WTC11 (cell line): ENCODE measurements at regions not wholly inside any gene's neighbourhood (a gene's known extent, or its start where the extent isn't known, plus 50 kb on each side); places are given as distances from the start of the nearest gene placed in this dataset.

Experiments
- ATAC-seq: fragments of 200-7000 bp; cut with Tn5 transposase; 2 replicates; pipeline ENCODE4 v1.10.0; 2021; ENCODE audit warnings: mild to moderate bottlenecking, moderate library complexity
- CTCF ChIA-PET: fragments of 300-600 bp; sonication (Branson Sonifier 250); formaldehyde crosslinking; loops from one replicate; lab custom pipeline; 2021; ENCODE audit warnings: antibody characterized with exemption; lab: Charles Lee
- POLR2A ChIA-PET: fragments of 350-600 bp; sonication (Branson Sonifier 250); formaldehyde crosslinking; loops from one replicate; lab custom pipeline; 2021; ENCODE audit warnings: antibody characterized with exemption; lab: Charles Lee
- DNase-seq: peaks from one replicate; pipeline ENCODE4 v3.0.0; 2021; ENCODE audit warnings: low spot score
- H3K27ac Mint-ChIP-seq: 2 replicates; pipeline ENCODE4 v1.8.0; 2021; ENCODE audit warnings: mixed read lengths
- H3K27me3 Mint-ChIP-seq: 2 replicates; pipeline ENCODE4 v1.8.0; 2021; ENCODE audit warnings: low read depth, mild to moderate bottlenecking, moderate library complexity, mixed read lengths
- H3K36me3 Mint-ChIP-seq: 2 replicates; pipeline ENCODE4 v1.8.0; 2021; ENCODE audit warnings: mixed read lengths
- H3K4me1 Mint-ChIP-seq: 2 replicates; pipeline ENCODE4 v1.8.0; 2022; ENCODE audit warnings: mixed read lengths
- H3K4me3 Mint-ChIP-seq: 2 replicates; pipeline ENCODE4 v1.8.0; 2021; ENCODE audit warnings: mild to moderate bottlenecking, moderate library complexity, mixed read lengths
- H3K9me3 Mint-ChIP-seq: 2 replicates; pipeline ENCODE4 v1.8.0; 2021; ENCODE audit warnings: mixed read lengths
- ATF1 ChIP-seq: sonication (generic); formaldehyde crosslinking; IDR thresholded peaks from 2 replicates; pipeline ENCODE4 v1.8.1; 2023; ENCODE audit warnings: mild to moderate bottlenecking, moderate library complexity, missing genetic modification reagents
- CBFB ChIP-seq: sonication (generic); formaldehyde crosslinking; IDR thresholded peaks from 2 replicates; pipeline ENCODE4 v1.8.1; 2022; ENCODE audit warnings: mild to moderate bottlenecking, low read depth, missing genetic modification reagents
- ESRRA ChIP-seq: sonication (generic); formaldehyde crosslinking; IDR thresholded peaks from 2 replicates; pipeline ENCODE4 v1.8.1; 2022; ENCODE audit warnings: mild to moderate bottlenecking, missing genetic modification reagents, borderline replicate concordance
- FOXK1 ChIP-seq: sonication (generic); formaldehyde crosslinking; IDR thresholded peaks from 2 replicates; pipeline ENCODE4 v1.8.0; 2022; ENCODE audit warnings: mild to moderate bottlenecking, moderate library complexity, missing genetic modification reagents
- MXD4 ChIP-seq: fragments of 250-450 bp; sonication (Bioruptor Pico); IDR thresholded peaks from 2 replicates; pipeline ENCODE4 v1.8.0; 2021; ENCODE audit warnings: mild to moderate bottlenecking, moderate library complexity, borderline replicate concordance
- MYBL2 ChIP-seq: sonication (generic); formaldehyde crosslinking; IDR thresholded peaks from 2 replicates; pipeline ENCODE4 v1.8.1; 2023; ENCODE audit warnings: mild to moderate bottlenecking, moderate library complexity, missing genetic modification reagents
- NFATC4 ChIP-seq: fragments of 250-450 bp; sonication (Bioruptor Pico); IDR thresholded peaks from 2 replicates; pipeline ENCODE4 v1.9.0; 2021; ENCODE audit warnings: mild to moderate bottlenecking
- NFE2L1 ChIP-seq: sonication (generic); formaldehyde crosslinking; IDR thresholded peaks from 2 replicates; pipeline ENCODE4 v1.8.1; 2023; ENCODE audit warnings: missing genetic modification reagents
- NFYB ChIP-seq: sonication (generic); formaldehyde crosslinking; conservative IDR thresholded peaks from 2 replicates; pipeline ENCODE4 v1.8.0; 2022; ENCODE audit warnings: low read depth, missing genetic modification reagents
- NR2C2 ChIP-seq: sonication (generic); formaldehyde crosslinking; IDR thresholded peaks from 2 replicates; pipeline ENCODE4 v1.8.0; 2022; ENCODE audit warnings: mild to moderate bottlenecking, missing genetic modification reagents
- PRRX2 ChIP-seq: fragments of 250-450 bp; sonication (Bioruptor Pico); IDR thresholded peaks from 2 replicates; pipeline ENCODE4 v1.8.0; 2021; ENCODE audit warnings: mild to moderate bottlenecking
- TEAD4 ChIP-seq: sonication (generic); formaldehyde crosslinking; IDR thresholded peaks from 2 replicates; pipeline ENCODE4 v1.8.0; 2022; ENCODE audit warnings: mild to moderate bottlenecking, missing genetic modification reagents
- ZBTB21 ChIP-seq: sonication (generic); formaldehyde crosslinking; IDR thresholded peaks from 2 replicates; pipeline ENCODE4 v1.8.1; 2023; ENCODE audit warnings: mild to moderate bottlenecking, missing genetic modification reagents, borderline replicate concordance
- ZNF219 ChIP-seq: sonication (generic); formaldehyde crosslinking; IDR thresholded peaks from 2 replicates; pipeline ENCODE4 v1.8.0; 2023; ENCODE audit warnings: missing genetic modification reagents, mild to moderate bottlenecking, borderline replicate concordance
- ZNF232 ChIP-seq: sonication (generic); formaldehyde crosslinking; IDR thresholded peaks from 2 replicates; pipeline ENCODE4 v1.8.0; 2022; ENCODE audit warnings: mild to moderate bottlenecking, missing genetic modification reagents
- TF ChIP-seq, protein P1 (sequence below): sonication (generic); formaldehyde crosslinking; IDR thresholded peaks from 2 replicates; pipeline ENCODE4 v1.8.0; 2023; ENCODE audit warnings: missing genetic modification reagents
- TF ChIP-seq, protein P2 (sequence below): fragments of 250-450 bp; sonication (Bioruptor Pico); IDR thresholded peaks from 2 replicates; pipeline ENCODE4 v1.9.0; 2021; ENCODE audit warnings: moderate library complexity, mild to moderate bottlenecking, inconsistent platforms, borderline replicate concordance
- TF ChIP-seq, protein P3 (sequence below): sonication (generic); formaldehyde crosslinking; IDR thresholded peaks from 2 replicates; pipeline ENCODE4 v1.8.1; 2022; ENCODE audit warnings: low read depth, missing genetic modification reagents, borderline replicate concordance
- TF ChIP-seq, protein P4 (sequence below): sonication (generic); formaldehyde crosslinking; conservative IDR thresholded peaks from 2 replicates; pipeline ENCODE4 v1.8.1; 2023; ENCODE audit warnings: mild to moderate bottlenecking, low read depth, missing genetic modification reagents, moderate library complexity
- TF ChIP-seq, protein P5 (sequence below): sonication (generic); formaldehyde crosslinking; IDR thresholded peaks from 2 replicates; pipeline ENCODE4 v1.8.0; 2022; ENCODE audit warnings: missing genetic modification reagents
- TF ChIP-seq, protein P6 (sequence below): sonication (generic); formaldehyde crosslinking; IDR thresholded peaks from 2 replicates; pipeline ENCODE4 v1.8.1; 2023; ENCODE audit warnings: mild to moderate bottlenecking, missing genetic modification reagents, moderate library complexity

DNA sequence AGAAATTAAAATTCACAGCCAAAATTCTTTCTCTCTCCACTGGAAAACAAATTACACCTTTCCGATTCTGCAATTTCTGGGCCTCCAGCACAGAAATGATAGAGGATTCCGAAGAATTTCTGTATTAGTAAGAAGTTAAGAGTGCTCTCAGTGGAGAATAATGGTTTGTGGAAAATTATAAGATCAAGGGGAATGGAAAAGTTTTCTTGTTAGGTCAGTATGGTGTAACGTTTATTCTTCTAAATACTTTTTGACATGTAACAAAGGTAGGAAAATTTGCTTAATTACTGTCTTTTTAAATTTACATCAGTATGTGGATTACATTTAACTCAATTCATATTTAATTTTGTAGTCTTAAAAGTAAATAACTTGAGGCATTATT, 288.3 kb upstream of the NFE2L3 start (continued):
- TF ChIP-seq, protein P1, sequence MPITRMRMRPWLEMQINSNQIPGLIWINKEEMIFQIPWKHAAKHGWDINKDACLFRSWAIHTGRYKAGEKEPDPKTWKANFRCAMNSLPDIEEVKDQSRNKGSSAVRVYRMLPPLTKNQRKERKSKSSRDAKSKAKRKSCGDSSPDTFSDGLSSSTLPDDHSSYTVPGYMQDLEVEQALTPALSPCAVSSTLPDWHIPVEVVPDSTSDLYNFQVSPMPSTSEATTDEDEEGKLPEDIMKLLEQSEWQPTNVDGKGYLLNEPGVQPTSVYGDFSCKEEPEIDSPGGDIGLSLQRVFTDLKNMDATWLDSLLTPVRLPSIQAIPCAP (CRISPR knock-in tag) = no peak
- TF ChIP-seq NFYB = no peak
- TF ChIP-seq, all 79 proteins: peak for 0

DNA sequence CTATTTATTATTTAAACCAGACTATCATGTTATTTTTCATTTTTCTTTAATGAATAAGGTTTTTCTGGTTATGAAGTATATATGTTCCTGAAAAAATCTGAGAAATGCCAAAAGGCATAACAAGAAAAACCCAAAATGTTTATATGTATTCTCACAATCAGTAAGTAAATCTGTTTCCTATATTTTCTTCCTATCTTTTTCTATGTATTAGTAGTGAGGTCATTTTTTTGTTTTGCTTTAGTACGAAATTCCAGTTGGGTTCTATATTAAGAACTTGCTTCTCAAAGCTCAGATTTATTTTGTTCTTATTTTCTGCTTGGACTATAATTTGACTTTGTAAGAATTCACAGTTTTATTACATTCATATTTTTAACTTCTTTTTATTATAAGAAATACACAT, 287.5 kb upstream of the NFE2L3 start:
- no peaks in the 10 kb centered on the region for H3K9me3 Mint-ChIP-seq
- H3K27me3 Mint-ChIP-seq = peaks cover 47% of the 10 kb centered on the region
- H3K27ac Mint-ChIP-seq = no peak overlapping the region
- H3K4me1 Mint-ChIP-seq = peaks cover 51% of the 10 kb centered on the region
- POLR2A ChIA-PET = no interaction called here
- no peak for ATAC-seq
- H3K36me3 Mint-ChIP-seq = no peaks in the 10 kb centered on the region
- no peak for DNase-seq
- TF ChIP-seq FOXK1 (CRISPR knock-in tag) (no peak), ZNF232 (no peak), NFYB (no peak), NR2C2 (CRISPR knock-in tag) (no peak), MXD4 (no peak), MYBL2 (CRISPR knock-in tag) (no peak)
- TF ChIP-seq, protein P2, sequence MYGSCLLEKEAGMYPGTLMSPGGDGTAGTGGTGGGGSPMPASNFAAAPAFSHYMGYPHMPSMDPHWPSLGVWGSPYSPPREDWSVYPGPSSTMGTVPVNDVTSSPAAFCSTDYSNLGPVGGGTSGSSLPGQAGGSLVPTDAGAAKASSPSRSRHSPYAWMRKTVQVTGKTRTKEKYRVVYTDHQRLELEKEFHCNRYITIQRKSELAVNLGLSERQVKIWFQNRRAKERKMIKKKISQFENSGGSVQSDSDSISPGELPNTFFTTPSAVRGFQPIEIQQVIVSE (CRISPR knock-in tag) = no peak
- CTCF ChIA-PET = interaction anchor here (1.3 kb wide), 1 partner anchor 30 kb away, joined by 3 read pairs; no protein-coding TSS in a partner anchor
- no peak overlapping the region for H3K4me3 Mint-ChIP-seq

DNA sequence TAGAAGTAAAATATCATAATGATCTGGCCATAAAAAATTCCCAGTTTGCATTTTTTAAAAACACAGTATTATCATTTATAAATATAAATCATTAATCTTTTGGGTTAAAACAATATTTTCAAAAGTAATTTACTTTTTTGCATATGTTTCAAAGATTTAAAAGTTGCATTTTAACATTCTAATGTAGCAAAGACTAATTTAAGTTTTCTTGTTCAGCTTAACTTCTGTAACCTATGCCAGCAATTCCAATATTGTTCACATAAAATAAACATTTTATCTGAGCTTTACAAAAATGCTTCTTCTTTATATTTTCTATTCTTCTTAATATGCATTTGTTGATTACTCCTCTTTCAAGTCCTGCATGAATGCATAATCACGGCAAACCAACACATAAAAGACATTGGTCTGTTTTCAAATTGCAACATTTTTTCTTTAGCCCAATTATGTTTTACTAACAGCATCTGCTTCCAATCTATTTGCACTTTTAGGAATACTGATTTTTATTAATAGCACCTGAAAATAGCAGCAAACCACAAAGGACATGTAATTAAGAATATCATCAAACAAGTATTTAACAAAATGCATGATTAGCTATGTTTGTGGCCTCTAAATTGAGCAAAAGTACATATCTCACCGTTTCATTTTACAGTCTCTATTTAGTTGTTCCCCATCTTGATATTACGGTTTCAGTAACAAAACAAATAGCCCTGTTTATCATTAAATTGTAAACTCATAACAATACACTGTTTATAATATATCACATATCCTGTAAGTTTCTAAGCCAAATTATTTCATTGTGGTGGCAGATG, 286.9 kb upstream of the NFE2L3 start:
- ATAC-seq (no peak), DNase-seq (no peak)
- peaks cover 45% of the 10 kb centered on the region for H3K4me1 Mint-ChIP-seq
- TF ChIP-seq NFE2L1 (no peak), TEAD4 (CRISPR knock-in tag) (no peak), PRRX2 (CRISPR knock-in tag) (no peak), NFATC4 (CRISPR knock-in tag) (no peak), CBFB (no peak)
- TF ChIP-seq, protein P3, sequence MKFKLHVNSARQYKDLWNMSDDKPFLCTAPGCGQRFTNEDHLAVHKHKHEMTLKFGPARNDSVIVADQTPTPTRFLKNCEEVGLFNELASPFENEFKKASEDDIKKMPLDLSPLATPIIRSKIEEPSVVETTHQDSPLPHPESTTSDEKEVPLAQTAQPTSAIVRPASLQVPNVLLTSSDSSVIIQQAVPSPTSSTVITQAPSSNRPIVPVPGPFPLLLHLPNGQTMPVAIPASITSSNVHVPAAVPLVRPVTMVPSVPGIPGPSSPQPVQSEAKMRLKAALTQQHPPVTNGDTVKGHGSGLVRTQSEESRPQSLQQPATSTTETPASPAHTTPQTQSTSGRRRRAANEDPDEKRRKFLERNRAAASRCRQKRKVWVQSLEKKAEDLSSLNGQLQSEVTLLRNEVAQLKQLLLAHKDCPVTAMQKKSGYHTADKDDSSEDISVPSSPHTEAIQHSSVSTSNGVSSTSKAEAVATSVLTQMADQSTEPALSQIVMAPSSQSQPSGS = no peak
- TF ChIP-seq, protein P4, sequence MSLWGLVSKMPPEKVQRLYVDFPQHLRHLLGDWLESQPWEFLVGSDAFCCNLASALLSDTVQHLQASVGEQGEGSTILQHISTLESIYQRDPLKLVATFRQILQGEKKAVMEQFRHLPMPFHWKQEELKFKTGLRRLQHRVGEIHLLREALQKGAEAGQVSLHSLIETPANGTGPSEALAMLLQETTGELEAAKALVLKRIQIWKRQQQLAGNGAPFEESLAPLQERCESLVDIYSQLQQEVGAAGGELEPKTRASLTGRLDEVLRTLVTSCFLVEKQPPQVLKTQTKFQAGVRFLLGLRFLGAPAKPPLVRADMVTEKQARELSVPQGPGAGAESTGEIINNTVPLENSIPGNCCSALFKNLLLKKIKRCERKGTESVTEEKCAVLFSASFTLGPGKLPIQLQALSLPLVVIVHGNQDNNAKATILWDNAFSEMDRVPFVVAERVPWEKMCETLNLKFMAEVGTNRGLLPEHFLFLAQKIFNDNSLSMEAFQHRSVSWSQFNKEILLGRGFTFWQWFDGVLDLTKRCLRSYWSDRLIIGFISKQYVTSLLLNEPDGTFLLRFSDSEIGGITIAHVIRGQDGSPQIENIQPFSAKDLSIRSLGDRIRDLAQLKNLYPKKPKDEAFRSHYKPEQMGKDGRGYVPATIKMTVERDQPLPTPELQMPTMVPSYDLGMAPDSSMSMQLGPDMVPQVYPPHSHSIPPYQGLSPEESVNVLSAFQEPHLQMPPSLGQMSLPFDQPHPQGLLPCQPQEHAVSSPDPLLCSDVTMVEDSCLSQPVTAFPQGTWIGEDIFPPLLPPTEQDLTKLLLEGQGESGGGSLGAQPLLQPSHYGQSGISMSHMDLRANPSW (CRISPR knock-in tag) = no peak
- ChIA-PET CTCF (interaction anchor here (1.3 kb wide), 2 partner anchors 10 to 29 kb away, joined by 3 to 4 read pairs; no protein-coding TSS in a partner anchor), POLR2A (no interaction called here)
- no peak overlapping the region for H3K4me3 Mint-ChIP-seq
- H3K27me3 Mint-ChIP-seq = peaks cover 53% of the 10 kb centered on the region
- H3K9me3 Mint-ChIP-seq = no peaks in the 10 kb centered on the region
- no peaks in the 10 kb centered on the region for H3K36me3 Mint-ChIP-seq
- H3K27ac Mint-ChIP-seq = no peak overlapping the region

DNA sequence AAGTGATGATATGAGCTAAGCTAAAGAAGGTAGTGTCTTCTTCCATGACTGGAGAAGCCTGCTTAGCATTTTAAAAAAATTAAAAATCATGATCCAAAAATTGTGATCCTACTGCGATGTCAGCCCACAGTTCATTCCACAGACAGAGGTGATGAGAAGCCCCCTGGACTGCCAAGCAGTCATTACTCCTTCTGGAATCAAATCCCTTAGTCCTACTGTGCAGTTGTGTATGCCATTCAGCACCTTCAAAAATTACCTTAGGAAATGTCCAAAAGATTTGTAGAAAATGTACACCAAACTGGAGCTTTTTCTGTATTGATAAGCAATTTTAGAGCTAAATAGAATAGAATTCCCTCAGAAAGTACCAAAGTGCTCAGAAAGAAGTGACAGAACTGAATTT, 283.5 kb upstream of the NFE2L3 start:
- peaks cover 75% of the 10 kb centered on the region for H3K27me3 Mint-ChIP-seq
- H3K4me3 Mint-ChIP-seq = no peak overlapping the region
- ChIA-PET POLR2A (no interaction called here), CTCF (interaction anchor here (1.2 kb wide), 1 partner anchor 14 kb away, joined by 3 read pairs; no protein-coding TSS in a partner anchor)
- no peak overlapping the region for H3K27ac Mint-ChIP-seq
- no peak for DNase-seq
- ATAC-seq = no peak
- H3K9me3 Mint-ChIP-seq = no peaks in the 10 kb centered on the region
- H3K36me3 Mint-ChIP-seq = no peaks in the 10 kb centered on the region
- H3K4me1 Mint-ChIP-seq = peaks cover 32% of the 10 kb centered on the region
- TF ChIP-seq ESRRA (CRISPR knock-in tag) (no peak), ATF1 (CRISPR knock-in tag) (no peak), ZNF219 (CRISPR knock-in tag) (no peak), ZBTB21 (CRISPR knock-in tag) (no peak), CBFB (no peak)
- TF ChIP-seq, protein P5, sequence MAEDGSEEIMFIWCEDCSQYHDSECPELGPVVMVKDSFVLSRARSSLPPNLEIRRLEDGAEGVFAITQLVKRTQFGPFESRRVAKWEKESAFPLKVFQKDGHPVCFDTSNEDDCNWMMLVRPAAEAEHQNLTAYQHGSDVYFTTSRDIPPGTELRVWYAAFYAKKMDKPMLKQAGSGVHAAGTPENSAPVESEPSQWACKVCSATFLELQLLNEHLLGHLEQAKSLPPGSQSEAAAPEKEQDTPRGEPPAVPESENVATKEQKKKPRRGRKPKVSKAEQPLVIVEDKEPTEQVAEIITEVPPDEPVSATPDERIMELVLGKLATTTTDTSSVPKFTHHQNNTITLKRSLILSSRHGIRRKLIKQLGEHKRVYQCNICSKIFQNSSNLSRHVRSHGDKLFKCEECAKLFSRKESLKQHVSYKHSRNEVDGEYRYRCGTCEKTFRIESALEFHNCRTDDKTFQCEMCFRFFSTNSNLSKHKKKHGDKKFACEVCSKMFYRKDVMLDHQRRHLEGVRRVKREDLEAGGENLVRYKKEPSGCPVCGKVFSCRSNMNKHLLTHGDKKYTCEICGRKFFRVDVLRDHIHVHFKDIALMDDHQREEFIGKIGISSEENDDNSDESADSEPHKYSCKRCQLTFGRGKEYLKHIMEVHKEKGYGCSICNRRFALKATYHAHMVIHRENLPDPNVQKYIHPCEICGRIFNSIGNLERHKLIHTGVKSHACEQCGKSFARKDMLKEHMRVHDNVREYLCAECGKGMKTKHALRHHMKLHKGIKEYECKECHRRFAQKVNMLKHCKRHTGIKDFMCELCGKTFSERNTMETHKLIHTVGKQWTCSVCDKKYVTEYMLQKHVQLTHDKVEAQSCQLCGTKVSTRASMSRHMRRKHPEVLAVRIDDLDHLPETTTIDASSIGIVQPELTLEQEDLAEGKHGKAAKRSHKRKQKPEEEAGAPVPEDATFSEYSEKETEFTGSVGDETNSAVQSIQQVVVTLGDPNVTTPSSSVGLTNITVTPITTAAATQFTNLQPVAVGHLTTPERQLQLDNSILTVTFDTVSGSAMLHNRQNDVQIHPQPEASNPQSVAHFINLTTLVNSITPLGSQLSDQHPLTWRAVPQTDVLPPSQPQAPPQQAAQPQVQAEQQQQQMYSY (CRISPR knock-in tag) = no peak
- TF ChIP-seq, protein P6, sequence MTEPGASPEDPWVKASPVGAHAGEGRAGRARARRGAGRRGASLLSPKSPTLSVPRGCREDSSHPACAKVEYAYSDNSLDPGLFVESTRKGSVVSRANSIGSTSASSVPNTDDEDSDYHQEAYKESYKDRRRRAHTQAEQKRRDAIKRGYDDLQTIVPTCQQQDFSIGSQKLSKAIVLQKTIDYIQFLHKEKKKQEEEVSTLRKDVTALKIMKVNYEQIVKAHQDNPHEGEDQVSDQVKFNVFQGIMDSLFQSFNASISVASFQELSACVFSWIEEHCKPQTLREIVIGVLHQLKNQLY (CRISPR knock-in tag) = no peak
